ENCODE measurements at regions not wholly inside any gene's neighbourhood (a gene's known extent, or its start where the extent isn't known, plus 50 kb on each side); places are given as distances from the start of the nearest gene placed in this dataset.

DNA sequence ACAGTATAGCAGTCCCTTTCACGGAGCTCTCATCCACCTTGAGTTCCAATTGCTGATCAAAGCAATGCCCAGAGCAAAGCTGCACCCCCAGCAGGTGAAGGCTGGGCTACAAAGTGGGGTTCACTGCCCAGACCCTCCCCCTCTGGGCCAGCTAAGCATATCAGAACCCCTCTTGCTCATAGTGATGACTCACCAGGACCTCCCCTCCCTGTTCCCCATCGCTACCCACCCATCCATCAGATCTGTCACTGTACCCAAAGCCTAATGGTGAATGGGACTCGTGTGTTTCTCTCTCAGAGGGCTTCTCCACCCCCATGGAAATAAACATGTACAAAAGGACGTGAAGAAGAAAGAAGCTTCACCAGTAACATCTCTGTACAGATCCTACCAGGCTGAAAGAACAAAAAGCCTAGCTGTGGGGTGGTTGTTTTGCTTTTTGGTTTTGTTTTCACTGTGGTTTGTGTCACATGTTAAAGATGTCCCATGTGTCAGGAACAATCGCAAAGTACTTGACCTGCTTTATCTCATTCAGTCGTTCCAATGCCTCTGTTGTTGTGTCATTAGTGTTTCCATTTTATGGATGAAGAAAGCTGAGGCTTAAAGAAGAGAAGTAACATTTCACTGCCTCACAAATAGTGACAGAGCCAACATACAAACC, 518.5 kb downstream of the CD83 start:
- no peak for DNase-seq

DNA sequence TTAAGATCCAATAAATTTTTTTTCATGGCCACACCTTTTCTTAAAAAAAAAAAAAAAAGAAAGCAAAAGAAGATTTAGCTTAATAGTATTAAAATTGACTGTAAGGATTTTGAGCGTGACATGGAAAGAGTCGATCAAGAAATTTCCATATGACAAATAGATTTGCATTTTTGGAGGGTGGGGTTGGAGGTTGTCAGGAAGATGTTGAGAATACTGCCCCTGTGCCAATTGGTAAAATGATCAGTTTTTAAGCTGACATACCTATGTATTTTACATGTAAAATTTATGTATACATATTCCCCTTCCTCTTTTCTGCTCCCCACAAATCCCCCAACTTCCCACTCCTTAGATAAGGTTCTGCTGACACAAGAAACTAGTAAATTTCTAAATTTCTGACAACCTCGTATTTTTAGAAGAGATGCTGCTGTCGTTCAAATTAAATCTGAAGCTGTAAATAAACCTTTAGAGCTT, 520.9 kb downstream of the CD83 start:
- no peaks in the 10 kb centered on the region for H3K9me3 ChIP-seq
- no peak overlapping the region for H3K27ac ChIP-seq
- ATAC-seq (ENCODE audit: low FRiP score in 2 of 2) (no peak), DNase-seq (no peak)
- WGBS, 2 donors: 46 to 50% methylated on average over 4 of the region's 4 CpGs
- H3K27me3 ChIP-seq: no peaks in the 10 kb centered on the region
- H3K4me3 ChIP-seq: peak overlapping the region in 2 of 4 donors; percentile 19 to 21
- no peak for TF ChIP-seq POLR2AphosphoS5 (IDR thresholded peaks at IDR 0.05)
- TF ChIP-seq EP300 (IDR thresholded peaks at IDR 0.05): no peak
- no peak for TF ChIP-seq POLR2A (IDR thresholded peaks at IDR 0.05)
- TF ChIP-seq, protein P1, sequence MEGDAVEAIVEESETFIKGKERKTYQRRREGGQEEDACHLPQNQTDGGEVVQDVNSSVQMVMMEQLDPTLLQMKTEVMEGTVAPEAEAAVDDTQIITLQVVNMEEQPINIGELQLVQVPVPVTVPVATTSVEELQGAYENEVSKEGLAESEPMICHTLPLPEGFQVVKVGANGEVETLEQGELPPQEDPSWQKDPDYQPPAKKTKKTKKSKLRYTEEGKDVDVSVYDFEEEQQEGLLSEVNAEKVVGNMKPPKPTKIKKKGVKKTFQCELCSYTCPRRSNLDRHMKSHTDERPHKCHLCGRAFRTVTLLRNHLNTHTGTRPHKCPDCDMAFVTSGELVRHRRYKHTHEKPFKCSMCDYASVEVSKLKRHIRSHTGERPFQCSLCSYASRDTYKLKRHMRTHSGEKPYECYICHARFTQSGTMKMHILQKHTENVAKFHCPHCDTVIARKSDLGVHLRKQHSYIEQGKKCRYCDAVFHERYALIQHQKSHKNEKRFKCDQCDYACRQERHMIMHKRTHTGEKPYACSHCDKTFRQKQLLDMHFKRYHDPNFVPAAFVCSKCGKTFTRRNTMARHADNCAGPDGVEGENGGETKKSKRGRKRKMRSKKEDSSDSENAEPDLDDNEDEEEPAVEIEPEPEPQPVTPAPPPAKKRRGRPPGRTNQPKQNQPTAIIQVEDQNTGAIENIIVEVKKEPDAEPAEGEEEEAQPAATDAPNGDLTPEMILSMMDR (IDR thresholded peaks at IDR 0.05): no peak
- H3K36me3 ChIP-seq: no peaks in the 10 kb centered on the region
- peaks cover 7 to 15% (median 11%) of the 10 kb centered on the region in 4 donors for H3K4me1 ChIP-seq

More for the DNA sequence above, 518.5 kb downstream of the CD83 start:
- no peaks in the 10 kb centered on the region for H3K27me3 ChIP-seq
- H3K36me3 ChIP-seq: no peaks in the 10 kb centered on the region
- H3K27ac ChIP-seq: peak overlapping the region in 1 of 4 donors; percentile 33
- H3K4me3 ChIP-seq: no peak overlapping the region
- TF ChIP-seq POLR2AphosphoS5 (IDR thresholded peaks at IDR 0.05): no peak
- TF ChIP-seq, protein P1 (IDR thresholded peaks at IDR 0.05): no peak
- TF ChIP-seq POLR2A (IDR thresholded peaks at IDR 0.05): no peak
- no peak for TF ChIP-seq EP300 (IDR thresholded peaks at IDR 0.05)
- WGBS, 2 donors: 77 to 81% methylated on average over 5 to 6 of the region's 6 CpGs
- H3K4me1 ChIP-seq: peaks cover 7 to 15% (median 11%) of the 10 kb centered on the region in 4 donors
- H3K9me3 ChIP-seq: no peaks in the 10 kb centered on the region
- no peak for ATAC-seq (ENCODE audit: low FRiP score in 2 of 2)

DNA sequence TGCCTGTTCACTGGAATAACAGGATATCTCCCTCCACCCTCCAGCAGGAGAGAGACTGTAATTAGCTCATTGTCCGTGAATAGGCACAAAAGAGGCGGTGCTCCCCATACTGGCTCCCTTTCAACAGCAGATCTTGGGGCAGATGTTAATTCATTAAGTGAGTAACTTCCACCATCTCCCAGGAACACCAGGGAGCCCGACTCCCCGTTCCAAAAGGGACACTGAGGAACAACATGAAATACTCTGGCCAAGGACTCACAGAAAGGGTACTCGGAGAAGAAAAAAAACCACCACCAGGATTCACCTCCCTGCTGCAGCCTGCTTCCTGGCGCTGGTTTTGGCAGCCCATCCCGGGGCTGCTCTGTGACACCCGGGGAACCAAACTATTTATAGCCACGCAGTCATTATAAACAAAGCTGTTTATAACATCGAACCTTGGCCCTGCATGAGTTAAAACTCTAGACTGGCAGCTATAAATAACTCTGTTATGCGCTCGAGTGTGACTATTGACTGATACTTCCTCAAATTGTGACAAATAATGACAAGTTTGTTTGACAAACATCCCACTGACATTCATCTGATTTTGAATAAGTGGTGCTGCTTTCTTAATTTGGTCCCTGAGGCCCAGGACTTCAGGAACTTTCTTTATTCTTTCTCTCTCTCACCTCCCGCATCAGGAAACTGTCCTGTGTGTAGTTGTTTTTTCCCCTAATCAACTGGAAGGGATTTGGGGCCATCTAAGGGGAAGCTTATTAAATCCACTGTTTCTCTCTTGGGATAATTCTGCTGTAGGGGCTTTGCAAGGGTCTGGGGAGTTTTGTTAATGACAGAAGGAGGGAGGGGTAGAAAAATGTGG, 521.6 kb downstream of the CD83 start:
- DNase-seq (no peak), ATAC-seq (ENCODE audit: low FRiP score in 2 of 2) (peak in 1 of 2 donors; percentile 56)
- TF ChIP-seq, protein P1 (IDR thresholded peaks at IDR 0.05): no peak
- TF ChIP-seq POLR2AphosphoS5 (IDR thresholded peaks at IDR 0.05): peak in 1 of 2 donors; percentile 6
- TF ChIP-seq EP300 (IDR thresholded peaks at IDR 0.05): peak in 1 of 4 donors; percentile 31
- H3K9me3 ChIP-seq: no peaks in the 10 kb centered on the region
- no peaks in the 10 kb centered on the region for H3K27me3 ChIP-seq
- peak overlapping the region in 2 of 4 donors; percentile 19 to 21 for H3K4me3 ChIP-seq
- peaks cover 7 to 15% (median 11%) of the 10 kb centered on the region in 4 donors for H3K4me1 ChIP-seq
- 15 to 23% methylated on average over 13 of the region's 13 CpGs for WGBS, 2 donors
- no peak overlapping the region for H3K27ac ChIP-seq
- no peaks in the 10 kb centered on the region for H3K36me3 ChIP-seq

DNA sequence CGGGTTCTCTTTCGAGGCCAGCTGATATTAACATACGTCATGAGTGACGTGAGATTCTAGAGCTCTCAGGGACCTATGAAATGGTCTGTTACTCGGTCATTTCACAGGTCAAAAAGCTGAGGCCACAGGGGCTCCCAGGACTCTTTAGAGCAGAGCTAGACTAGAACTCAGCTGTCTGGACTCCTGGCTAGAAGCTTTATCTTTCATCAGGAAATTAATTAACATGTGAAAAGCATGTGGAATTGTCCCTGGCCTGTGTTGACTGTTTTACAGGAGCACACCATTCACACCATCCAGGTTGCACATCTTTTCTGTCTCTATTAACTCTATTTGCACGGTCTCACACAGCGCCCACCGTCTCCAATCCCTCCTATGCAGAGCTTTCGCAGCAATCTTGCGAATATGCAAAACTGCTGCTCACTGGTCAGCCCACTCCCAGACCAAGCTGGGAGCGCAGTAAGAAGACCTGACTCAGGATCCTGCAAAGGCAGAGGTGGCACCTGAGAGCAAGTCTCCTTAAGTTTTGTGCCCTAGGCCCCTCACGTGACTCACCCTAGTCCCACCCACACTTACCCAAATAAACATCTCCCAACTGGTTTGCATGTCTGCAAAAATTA, 522.5 kb downstream of the CD83 start:
- no peak for ATAC-seq (ENCODE audit: low FRiP score in 2 of 2)
- Histone ChIP-seq H3K36me3 (no peaks in the 10 kb centered on the region), H3K27ac (no peak overlapping the region), H3K27me3 (no peaks in the 10 kb centered on the region), H3K9me3 (no peaks in the 10 kb centered on the region), H3K4me1 (peaks cover 7 to 15% (median 11%) of the 10 kb centered on the region in 4 donors), H3K4me3 (no peak overlapping the region)
- 82 to 88% methylated on average over 12 of the region's 12 CpGs for WGBS, 2 donors
- TF ChIP-seq EP300 (IDR thresholded peaks at IDR 0.05) (no peak), POLR2A (IDR thresholded peaks at IDR 0.05) (no peak)
- TF ChIP-seq, protein P1 (IDR thresholded peaks at IDR 0.05): no peak
- no peak for DNase-seq

Data from upper lobe of left lung (tissue), 6 donors.